OCI-LY3 (cell line): ENCODE measurements at regions not wholly inside any gene's neighbourhood (a gene's known extent, or its start where the extent isn't known, plus 50 kb on each side); places are given as distances from the start of the nearest gene placed in this dataset.

ENCODE experiments used
- H2AFZ ChIP-seq: fragments of 200-600, 300-600 bp; shearing (Covaris generic); 2 replicates; pipeline ENCODE4 v1.6.0; 2014; ENCODE audit warnings: antibody characterized with exemption, low read depth, low read length
- H3K27ac ChIP-seq: fragments of 200-600, 300-600 bp; sonication (generic); 2 replicates; pipeline ENCODE4 v1.5.1; 2014; ENCODE audit warnings: mild to moderate bottlenecking, low read length, moderate library complexity, mixed read lengths
- H3K27me3 ChIP-seq: fragments of 200-600, 300-600 bp; sonication (generic); 2 replicates; pipeline ENCODE4 v1.6.1; 2014; ENCODE audit warnings: low read depth, low read length, mixed read lengths
- H3K36me3 ChIP-seq: fragments of 200-600, 300-600 bp; sonication (generic); replicated peaks from 2 replicates; pipeline ENCODE3; 2014; ENCODE audit warnings: low read depth, low read length, mixed read lengths
- H3K4me1 ChIP-seq: fragments of 300-600, 200-600 bp; sonication (generic); 2 replicates; pipeline ENCODE4 v1.6.1; 2014; ENCODE audit warnings: low read length, mixed read lengths
- H3K4me2 ChIP-seq: fragments of 200-600, 300-600 bp; sonication (generic); 2 replicates; pipeline ENCODE4 v1.6.1; 2014; ENCODE audit warnings: low read length, mixed read lengths
- H3K4me3 ChIP-seq: fragments of 300-600, 200-600 bp; sonication (generic); 2 replicates; pipeline ENCODE4 v1.5.1; 2014; ENCODE audit warnings: antibody characterized with exemption, mild to moderate bottlenecking, low read length, moderate library complexity
- H3K79me2 ChIP-seq: fragments of 300-600, 200-600 bp; shearing (Covaris generic); 2 replicates; pipeline ENCODE4 v1.6.1; 2014; ENCODE audit warnings: mild to moderate bottlenecking, low read length, mixed read lengths
- H3K9ac ChIP-seq: fragments of 300-600, 200-600 bp; shearing (Covaris generic); 2 replicates; pipeline ENCODE4 v1.6.0; 2014; ENCODE audit warnings: mild to moderate bottlenecking, low read length, moderate library complexity
- H3K9me3 ChIP-seq: fragments of 200-600, 300-600 bp; shearing (Covaris generic); 2 replicates; pipeline ENCODE4 v1.6.1; 2014; ENCODE audit warnings: low read length, mixed read lengths; ENCODE audit not compliant: insufficient read depth
- H4K20me1 ChIP-seq: fragments of 200-600, 300-600 bp; sonication (generic); 2 replicates; pipeline ENCODE4 v1.6.1; 2016; ENCODE audit warnings: low read length, mixed read lengths; ENCODE audit not compliant: insufficient read depth
- EZH2phosphoT487 ChIP-seq: fragments of 200-600 bp; shearing (Covaris generic); IDR thresholded peaks from 2 replicates; pipeline ENCODE4 v1.6.1; 2018; ENCODE audit warnings: antibody characterized with exemption, mixed run types, low read depth
- TF ChIP-seq, protein P1 (sequence below): fragments of 200-600, 300-600 bp; sonication (generic); IDR thresholded peaks from 2 replicates; pipeline ENCODE4 v1.5.1; 2014; ENCODE audit warnings: antibody characterized with exemption, low read length, low read depth

DNA sequence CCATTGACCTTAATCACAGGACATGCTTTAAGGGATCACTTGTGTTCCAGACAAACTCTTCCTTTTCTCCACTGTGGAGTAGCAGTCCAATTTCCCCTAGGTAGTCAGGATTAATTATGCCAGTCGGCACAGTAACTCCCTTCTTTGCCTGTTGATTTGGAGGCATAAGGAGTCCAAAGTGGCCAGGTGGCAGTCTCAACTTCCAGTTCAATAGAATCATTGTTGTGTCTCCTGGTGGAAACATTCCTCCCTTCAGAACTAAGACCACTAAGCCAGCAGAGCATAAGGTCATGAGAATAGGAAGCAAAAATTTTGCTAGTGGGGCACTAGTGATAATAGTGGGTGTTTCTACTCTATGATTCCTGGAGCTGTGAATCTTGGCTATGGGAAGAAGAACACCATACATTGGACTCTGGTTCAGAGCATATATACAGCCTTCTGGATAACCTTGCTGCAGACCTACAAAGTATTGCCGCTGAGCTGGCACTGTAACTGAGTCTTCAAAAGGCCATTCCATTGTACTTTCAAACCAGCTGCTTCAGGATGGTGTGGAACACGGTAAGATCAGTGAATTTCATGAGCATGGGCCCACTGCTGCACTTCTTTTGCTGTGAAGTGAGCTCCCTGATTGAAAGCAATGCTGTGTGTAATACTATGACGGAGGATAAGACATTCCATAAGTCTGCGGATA, 147.3 kb upstream of the MAX start:
- Histone ChIP-seq H4K20me1 (no peaks in the 10 kb centered on the region), H3K4me1 (no peaks in the 10 kb centered on the region), H3K4me3 (no peak overlapping the region), H3K9me3 (no peaks in the 10 kb centered on the region), H3K36me3 (no peaks in the 10 kb centered on the region), H3K27me3 (peaks cover 18% of the 10 kb centered on the region; the same call in 1 of the 2 replicates), H3K9ac (no peak overlapping the region), H3K4me2 (no peak overlapping the region), H2AFZ (no peak overlapping the region), H3K79me2 (no peaks in the 10 kb centered on the region), H3K27ac (no peak overlapping the region)
- no peak for TF ChIP-seq EZH2phosphoT487
- TF ChIP-seq, protein P1, sequence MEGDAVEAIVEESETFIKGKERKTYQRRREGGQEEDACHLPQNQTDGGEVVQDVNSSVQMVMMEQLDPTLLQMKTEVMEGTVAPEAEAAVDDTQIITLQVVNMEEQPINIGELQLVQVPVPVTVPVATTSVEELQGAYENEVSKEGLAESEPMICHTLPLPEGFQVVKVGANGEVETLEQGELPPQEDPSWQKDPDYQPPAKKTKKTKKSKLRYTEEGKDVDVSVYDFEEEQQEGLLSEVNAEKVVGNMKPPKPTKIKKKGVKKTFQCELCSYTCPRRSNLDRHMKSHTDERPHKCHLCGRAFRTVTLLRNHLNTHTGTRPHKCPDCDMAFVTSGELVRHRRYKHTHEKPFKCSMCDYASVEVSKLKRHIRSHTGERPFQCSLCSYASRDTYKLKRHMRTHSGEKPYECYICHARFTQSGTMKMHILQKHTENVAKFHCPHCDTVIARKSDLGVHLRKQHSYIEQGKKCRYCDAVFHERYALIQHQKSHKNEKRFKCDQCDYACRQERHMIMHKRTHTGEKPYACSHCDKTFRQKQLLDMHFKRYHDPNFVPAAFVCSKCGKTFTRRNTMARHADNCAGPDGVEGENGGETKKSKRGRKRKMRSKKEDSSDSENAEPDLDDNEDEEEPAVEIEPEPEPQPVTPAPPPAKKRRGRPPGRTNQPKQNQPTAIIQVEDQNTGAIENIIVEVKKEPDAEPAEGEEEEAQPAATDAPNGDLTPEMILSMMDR = no peak

DNA sequence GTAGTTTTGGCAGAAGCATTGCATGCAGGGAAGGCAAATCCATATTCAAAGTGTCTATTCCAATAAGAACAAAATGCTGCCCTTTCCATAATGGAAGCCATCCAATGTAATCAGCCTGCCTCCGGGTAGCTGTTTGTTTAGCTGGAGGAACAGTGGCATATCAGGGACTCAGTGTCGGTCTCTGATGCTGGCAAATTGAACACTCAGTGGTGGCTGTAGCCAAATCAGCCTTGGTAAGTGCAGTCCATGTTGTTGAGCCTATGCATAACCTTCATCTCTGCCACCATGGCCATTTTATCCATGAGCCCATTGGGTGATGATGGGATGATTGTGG, 147.8 kb upstream of the MAX start:
- TF ChIP-seq, protein P1 = no peak
- TF ChIP-seq EZH2phosphoT487 = no peak
- Histone ChIP-seq H3K4me2 (no peak overlapping the region), H3K9me3 (no peaks in the 10 kb centered on the region), H3K79me2 (no peaks in the 10 kb centered on the region), H3K36me3 (no peaks in the 10 kb centered on the region), H3K27me3 (peaks cover 18% of the 10 kb centered on the region), H2AFZ (no peak overlapping the region), H3K4me3 (no peak overlapping the region), H3K27ac (no peak overlapping the region), H4K20me1 (no peaks in the 10 kb centered on the region), H3K4me1 (no peaks in the 10 kb centered on the region), H3K9ac (no peak overlapping the region)

DNA sequence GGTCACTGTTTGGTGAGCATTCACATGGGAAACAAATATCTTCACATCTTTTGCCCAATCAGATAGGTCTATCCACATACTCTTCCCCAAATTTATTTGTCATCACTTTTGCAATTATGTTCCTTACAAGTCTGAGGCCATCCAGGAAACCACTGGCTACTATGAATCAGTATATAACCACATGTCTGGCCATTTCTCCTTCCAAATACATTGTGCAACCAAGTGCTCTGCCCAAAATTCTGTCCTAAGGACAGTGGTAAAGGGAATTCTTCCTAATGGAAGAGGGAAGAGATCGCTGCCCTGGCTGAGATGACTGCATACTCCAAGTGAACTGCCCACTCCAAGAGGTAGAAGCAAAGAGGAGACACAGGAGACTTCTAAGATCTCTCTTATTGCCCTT, 148.9 kb upstream of the MAX start:
- H3K79me2 ChIP-seq = no peaks in the 10 kb centered on the region
- no peak overlapping the region for H3K4me3 ChIP-seq
- H3K9ac ChIP-seq = no peak overlapping the region
- H3K36me3 ChIP-seq = no peaks in the 10 kb centered on the region
- H3K27ac ChIP-seq = no peak overlapping the region
- H3K4me2 ChIP-seq = no peak overlapping the region
- H3K27me3 ChIP-seq = peaks cover 20% of the 10 kb centered on the region
- H2AFZ ChIP-seq = no peak overlapping the region
- H3K4me1 ChIP-seq = no peaks in the 10 kb centered on the region
- H4K20me1 ChIP-seq = no peaks in the 10 kb centered on the region
- TF ChIP-seq EZH2phosphoT487 = no peak
- TF ChIP-seq, protein P1 = no peak
- no peaks in the 10 kb centered on the region for H3K9me3 ChIP-seq

DNA sequence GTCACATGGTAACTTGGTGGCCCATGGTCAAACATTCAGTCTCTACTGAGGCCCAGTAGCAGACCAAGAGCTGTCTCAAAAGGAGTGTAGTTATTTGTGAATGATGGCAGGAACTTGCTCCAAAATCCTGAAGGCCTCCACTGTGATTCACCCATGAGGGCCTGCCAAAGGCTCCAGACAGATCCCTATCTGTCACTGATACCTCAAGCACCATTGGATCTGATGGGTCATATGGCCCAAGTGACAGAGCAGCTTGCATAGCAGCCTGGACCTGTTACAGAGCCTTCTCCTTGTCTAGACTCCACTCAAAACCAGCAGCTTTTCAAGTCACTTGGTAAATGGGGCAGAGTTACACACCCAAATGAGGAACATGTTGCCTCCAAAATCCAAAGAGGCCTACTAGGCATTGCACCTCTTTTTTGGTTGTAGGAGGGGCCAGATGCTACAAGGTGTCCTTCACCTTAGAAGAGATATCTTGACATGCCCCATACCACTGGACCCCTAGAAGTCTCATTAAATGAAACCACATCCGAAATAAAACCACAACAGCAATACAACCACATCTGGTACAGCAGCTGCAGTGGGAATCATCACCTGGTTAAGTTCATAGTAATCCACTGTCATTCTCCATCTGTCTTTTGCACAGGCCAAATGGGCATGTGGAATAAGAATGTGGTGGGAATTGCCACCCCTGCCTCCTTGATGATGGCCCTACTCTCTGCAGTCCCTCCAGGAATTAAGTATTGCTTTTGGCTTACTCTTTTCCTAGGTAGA, 150.4 kb upstream of the MAX start:
- no peak overlapping the region for H3K4me2 ChIP-seq
- TF ChIP-seq EZH2phosphoT487 = no peak
- TF ChIP-seq, protein P1 = no peak

More for the DNA sequence above, 150.4 kb upstream of the MAX start:
- H4K20me1 ChIP-seq = no peaks in the 10 kb centered on the region
- H3K4me1 ChIP-seq = no peaks in the 10 kb centered on the region
- H3K4me3 ChIP-seq = no peak overlapping the region
- H2AFZ ChIP-seq = no peak overlapping the region
- no peaks in the 10 kb centered on the region for H3K9me3 ChIP-seq
- no peaks in the 10 kb centered on the region for H3K79me2 ChIP-seq
- H3K27me3 ChIP-seq = peaks cover 29% of the 10 kb centered on the region
- H3K9ac ChIP-seq = no peak overlapping the region
- H3K27ac ChIP-seq = no peak overlapping the region
- H3K36me3 ChIP-seq = no peaks in the 10 kb centered on the region
